GM12878 (cell line): ENCODE measurements at regions not wholly inside any gene's neighbourhood (a gene's known extent, or its start where the extent isn't known, plus 50 kb on each side); places are given as distances from the start of the nearest gene placed in this dataset.

ENCODE experiments used
- ATAC-seq: fragments of 200-7000 bp; cut with Tn5 transposase; 3 replicates; pipeline ENCODE4 v1.9.1; 2020; ENCODE audit warnings: mild to moderate bottlenecking, moderate library complexity
- BruUV-seq: library from RNA; stranded (reverse); fragments of 400-500 nt; replicated peaks from 2 replicates; lab custom pipeline; 2021; lab: Mats Ljungman, UMichigan
- CTCF ChIA-PET: fragments of 300-600 bp; sonication (Branson Sonifier 250); formaldehyde crosslinking; extraction: SDS; loops from one replicate; lab custom pipeline; 2021; ENCODE audit warnings: inconsistent platforms; lab: Yijun Ruan, JAX
- POLR2A ChIA-PET: fragments of 350-600 bp; formaldehyde crosslinking; extraction: SDS; loops from one replicate; lab custom pipeline; 2021; ENCODE audit warnings: inconsistent platforms; lab: Charles Lee
- RAD21 ChIA-PET: fragments of 300-600 bp; sonication (Branson Sonifier 250); formaldehyde crosslinking; loops from one replicate; lab custom pipeline; 2023; ENCODE audit warnings: antibody characterized with exemption; ENCODE audit not compliant: unreplicated experiment; lab: Charles Lee
- SMC1A ChIA-PET: fragments of 300-600 bp; sonication (Branson Sonifier 250); formaldehyde crosslinking; loops from one replicate; lab custom pipeline; 2023; ENCODE audit not compliant: unreplicated experiment, uncharacterized antibody; lab: Charles Lee
- DNase-seq: peaks from one replicate; pipeline ENCODE4 v3.0.0-alpha.2; 2011; ENCODE audit warnings: low read depth, low spot score
- FAIRE-seq: peaks from 3 replicates; lab custom pipeline; 2011; peaks lifted over from hg19 to GRCh38; lab: Jason Lieb, UNC
- H2AFZ ChIP-seq: 2 replicates; pipeline ENCODE4 v1.6.0; 2011; ENCODE audit warnings: low read depth, low read length, control low read depth; ENCODE audit not compliant: control insufficient read depth
- H3K27ac ChIP-seq: 2 replicates; pipeline ENCODE4 v1.5.1; 2011; ENCODE audit warnings: control low read depth; ENCODE audit not compliant: control insufficient read depth, insufficient read depth
- H3K27me3 ChIP-seq, 2 experiments: replicated peaks in 1 of 2; 2 replicates each; pipeline versions ENCODE4 v1.6.0 to v1.6.1; 2011; ENCODE audit warnings: low read length in 1 of 2; ENCODE audit not compliant: control insufficient read depth in 2 of 2, insufficient read depth in 2 of 2
- H3K36me3 ChIP-seq, 2 experiments: 2 replicates each; pipeline ENCODE4 v1.5.1; 2011; ENCODE audit warnings: low read length in 1 of 2; ENCODE audit not compliant: control insufficient read depth in 2 of 2, insufficient read depth in 2 of 2
- H3K4me1 ChIP-seq: 2 replicates; pipeline ENCODE4 v1.6.1; 2011; ENCODE audit warnings: mild to moderate bottlenecking, low read length, moderate library complexity, mixed read lengths; ENCODE audit not compliant: control insufficient read depth, insufficient read depth
- H3K4me2 ChIP-seq: 2 replicates; pipeline ENCODE4 v1.6.0; 2011; ENCODE audit warnings: control low read depth; ENCODE audit not compliant: control insufficient read depth, insufficient read depth
- H3K4me3 ChIP-seq: fragments of 200-600 bp; sonication (generic); 2 replicates; pipeline ENCODE4 v1.5.1; 2016
- H3K79me2 ChIP-seq: 2 replicates; pipeline ENCODE4 v1.6.0; 2011; ENCODE audit warnings: low read length; ENCODE audit not compliant: control insufficient read depth, insufficient read depth
- H3K9ac ChIP-seq: 2 replicates; pipeline ENCODE4 v1.8.0; 2011; ENCODE audit warnings: low read length, control low read depth, mixed read lengths; ENCODE audit not compliant: control insufficient read depth, insufficient read depth
- H3K9me3 ChIP-seq: replicated peaks from 3 replicates; pipeline ENCODE4 v1.5.1; 2011; ENCODE audit warnings: mild to moderate bottlenecking, low read length; ENCODE audit not compliant: control insufficient read depth, insufficient read depth
- H4K20me1 ChIP-seq: 2 replicates; pipeline ENCODE4 v1.6.0; 2011; ENCODE audit not compliant: control insufficient read depth, insufficient read depth
- BACH1 ChIP-seq: fragments of 450-650 bp; IDR thresholded peaks from 2 replicates; pipeline ENCODE4 v1.6.1; 2017; ENCODE audit warnings: mild to moderate bottlenecking, borderline replicate concordance
- BRCA1 ChIP-seq: IDR thresholded peaks from 2 replicates; pipeline ENCODE4 v1.6.1; 2011; ENCODE audit warnings: low read depth, low read length, improper control_type of control experiment
- EP300 ChIP-seq, 2 experiments: fragments of 150-350 bp in 1 of 2; IDR thresholded peaks; 2 replicates each; pipeline ENCODE4 v1.6.1; 2011 to 2012; ENCODE audit warnings: low read depth in 2 of 2, low read length in 2 of 2, borderline replicate concordance in 1 of 2, improper control_type of control experiment in 1 of 2, inconsistent platforms in 1 of 2; ENCODE audit not compliant: control insufficient read depth in 1 of 2
- EZH2 ChIP-seq: IDR thresholded peaks from 2 replicates; pipeline ENCODE4 v1.6.1; 2012; ENCODE audit warnings: low read depth, mild to moderate bottlenecking, control low read depth, inconsistent platforms, low read length, borderline replicate concordance; ENCODE audit not compliant: control insufficient read depth
- GABPA ChIP-seq: IDR thresholded peaks from 2 replicates; pipeline ENCODE4 v1.6.1; 2014; ENCODE audit warnings: antibody characterized with exemption, low read depth, mild to moderate bottlenecking, inconsistent platforms
- IRF4 ChIP-seq: IDR thresholded peaks from 2 replicates; pipeline ENCODE4 v1.6.1; 2011; ENCODE audit warnings: low read depth, low read length
- KDM1A ChIP-seq: fragments of 200-600 bp; sonication (generic); IDR thresholded peaks from 2 replicates; pipeline ENCODE4 v1.6.1; 2016; ENCODE audit warnings: borderline replicate concordance
- PAX5 ChIP-seq: IDR thresholded peaks from 2 replicates; pipeline ENCODE4 v1.6.1; 2011; ENCODE audit warnings: low read depth, low read length, borderline replicate concordance
- RAD21 ChIP-seq: IDR thresholded peaks from 2 replicates; pipeline ENCODE4 v1.6.1; 2011; ENCODE audit warnings: mild to moderate bottlenecking, low read depth, low read length, moderate library complexity; ENCODE audit not compliant: insufficient read depth
- SRF ChIP-seq, 2 experiments: IDR thresholded peaks; 2 replicates each; pipeline ENCODE4 v1.6.1; 2011; ENCODE audit warnings: low read depth in 2 of 2, low read length in 2 of 2, mild to moderate bottlenecking in 1 of 2, moderate library complexity in 1 of 2
- USF1 ChIP-seq: IDR thresholded peaks from 2 replicates; pipeline ENCODE4 v1.6.1; 2011; ENCODE audit warnings: borderline replicate concordance, low read depth, mild to moderate bottlenecking, moderate library complexity, mixed read lengths, low read length; ENCODE audit not compliant: insufficient read depth; ENCODE audit errors: extremely low read length
- ZBTB4 ChIP-seq: fragments of 450-650 bp; formaldehyde crosslinking; IDR thresholded peaks from 2 replicates; pipeline ENCODE4 v1.4.0; 2022; ENCODE audit warnings: mild to moderate bottlenecking, moderate library complexity
- in situ Hi-C: fragments of 300-500 bp; cut with MboI; formaldehyde crosslinking; loops from 9 replicates; pipeline ENCODE4 v1.14.3; 2018; ENCODE audit warnings: mixed read lengths
- intact Hi-C: fragments of 100-400 bp; cut with micrococcal nuclease; formaldehyde crosslinking; loops from one replicate; pipeline ENCODE4 v1.14.2; 2022; ENCODE audit not compliant: unreplicated experiment

- FAIRE-seq, result no peak
- H3K79me2 ChIP-seq, result no peaks in the 10 kb centered on the region
- no peaks in the 10 kb centered on the region for H3K36me3 ChIP-seq
- intact Hi-C loops, result no loop called here
- SMC1A ChIA-PET, result no interaction called here
- DNase-seq, result no peak
- no peak overlapping the region for H3K4me2 ChIP-seq
- no peak overlapping the region for H2AFZ ChIP-seq
- H3K4me3 ChIP-seq, result no peak overlapping the region
- no peaks in the 10 kb centered on the region for H4K20me1 ChIP-seq
- TF ChIP-seq USF1, result no peak
- TF ChIP-seq SRF (IDR thresholded peaks at IDR 0.05; ENCODE audit: low read depth in 2 of 2, low read length in 2 of 2), result no peak
- TF ChIP-seq RAD21, result no peak
- TF ChIP-seq GABPA, result no peak
- no peak for TF ChIP-seq EP300 (IDR thresholded peaks at IDR 0.05; ENCODE audit: borderline replicate concordance in 1 of 2, control insufficient read depth in 1 of 2, low read depth in 2 of 2, low read length in 2 of 2)
- no peak for TF ChIP-seq BRCA1
- no peak for TF ChIP-seq ZBTB4
- TF ChIP-seq IRF4, result no peak
- no peak for TF ChIP-seq KDM1A
- TF ChIP-seq EZH2, result no peak
- no peak for TF ChIP-seq BACH1
- TF ChIP-seq PAX5, result no peak
- TF ChIP-seq, all 136 proteins: peak for 0
- in situ Hi-C loops, result no loop called here
- no peak overlapping the region for H3K9ac ChIP-seq
- ChIA-PET POLR2A (no interaction called here), RAD21 (no interaction called here), CTCF (no interaction called here)
- BruUV-seq, result no TSS peak
- H3K27me3 ChIP-seq, result no peaks in the 10 kb centered on the region
- no peak for ATAC-seq
- no peaks in the 10 kb centered on the region for H3K9me3 ChIP-seq
- H3K4me1 ChIP-seq, result no peaks in the 10 kb centered on the region
- no peak overlapping the region for H3K27ac ChIP-seq
These were observed 1356.0 kb upstream of the SEL1L start for GRCh38 chr14:82889701-82890100.
